SKM-1 treated with dmso at 0.1 percent for 144 hours (cell line): ENCODE measurements at regions not wholly inside any gene's neighbourhood (a gene's known extent, or its start where the extent isn't known, plus 50 kb on each side); places are given as distances from the start of the nearest gene placed in this dataset.

Experiments used
- DNase-seq: peaks from one replicate; lab custom pipeline; 2025; ENCODE audit not compliant: unreplicated experiment; lab: John Stamatoyannopoulos, UW

GRCh38 chr1:79694241-79694640 lies 687.7 kb upstream of the ADGRL4 start:
- DNase-seq: no peak

- no peak for DNase-seq
These were observed 687.0 kb upstream of the ADGRL4 start for GRCh38 chr1:79693441-79694114.

- DNase-seq: no peak
These were observed 686.0 kb upstream of the ADGRL4 start for GRCh38 chr1:79692519-79692918.

DNA sequence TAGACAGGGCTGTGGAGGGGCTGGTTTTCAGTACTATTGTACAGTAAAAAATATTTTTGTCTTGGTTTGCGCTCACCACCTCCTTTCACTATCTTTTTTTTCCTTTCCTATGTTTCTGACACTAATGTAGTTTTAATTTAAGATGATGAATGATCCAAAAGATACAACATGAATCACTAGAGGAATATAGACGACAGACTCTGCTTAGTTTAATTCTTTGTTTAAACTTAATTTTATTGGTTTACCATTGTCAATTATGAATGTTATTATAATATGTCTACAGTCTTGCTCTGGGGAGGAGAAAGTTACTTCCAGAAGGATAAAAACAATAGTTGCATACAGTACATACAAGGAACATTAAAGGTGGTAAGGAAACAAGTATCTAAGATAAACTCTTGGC lies 682.4 kb upstream of the ADGRL4 start:
- DNase-seq: no peak

DNA sequence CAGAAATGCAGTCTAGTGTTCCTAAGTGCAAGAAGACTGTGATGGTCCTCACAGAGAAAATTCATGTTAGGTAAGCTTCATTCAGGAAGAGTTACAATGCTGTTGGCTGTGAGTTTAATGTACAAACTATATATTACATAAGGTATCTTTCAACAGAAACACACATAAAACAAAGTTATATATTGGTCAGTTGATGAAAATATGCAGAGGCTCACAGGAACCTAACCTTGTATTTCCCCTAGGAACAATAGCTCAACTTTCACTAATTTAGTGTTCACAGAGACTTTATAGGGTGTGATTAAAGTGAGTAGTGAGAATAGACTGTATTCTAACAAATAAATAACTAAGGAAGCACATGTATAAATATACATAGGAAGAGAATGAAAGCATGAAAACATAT lies 676.9 kb upstream of the ADGRL4 start:
- no peak for DNase-seq

- DNase-seq: no peak
These were observed 675.9 kb upstream of the ADGRL4 start for GRCh38 chr1:79682478-79682877.

- no peak for DNase-seq
These were observed 674.9 kb upstream of the ADGRL4 start for GRCh38 chr1:79681382-79681781.

- DNase-seq: no peak
These were observed 673.4 kb upstream of the ADGRL4 start for GRCh38 chr1:79679916-79680315.

- DNase-seq: peak; percentile 10
These were observed 661.5 kb upstream of the ADGRL4 start for GRCh38 chr1:79667848-79668696.

DNA sequence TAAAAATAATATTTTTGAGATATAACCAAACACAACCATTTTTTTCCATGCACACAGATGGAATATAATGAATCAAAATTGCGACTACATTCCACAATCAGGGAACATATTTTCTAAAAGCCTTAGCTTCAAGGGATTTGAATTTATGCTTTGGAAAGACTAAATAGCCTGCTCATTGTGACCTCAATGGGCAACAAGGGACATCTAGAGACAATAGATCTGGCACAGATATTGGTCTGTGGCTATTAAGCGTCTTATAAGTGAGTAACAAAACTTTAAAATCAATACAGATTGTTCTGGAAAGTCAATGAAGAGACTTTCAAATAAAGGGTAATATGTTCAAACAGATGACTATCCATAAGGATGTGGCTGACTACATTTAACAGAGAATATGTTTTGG lies 660.6 kb upstream of the ADGRL4 start:
- no peak for DNase-seq

DNA sequence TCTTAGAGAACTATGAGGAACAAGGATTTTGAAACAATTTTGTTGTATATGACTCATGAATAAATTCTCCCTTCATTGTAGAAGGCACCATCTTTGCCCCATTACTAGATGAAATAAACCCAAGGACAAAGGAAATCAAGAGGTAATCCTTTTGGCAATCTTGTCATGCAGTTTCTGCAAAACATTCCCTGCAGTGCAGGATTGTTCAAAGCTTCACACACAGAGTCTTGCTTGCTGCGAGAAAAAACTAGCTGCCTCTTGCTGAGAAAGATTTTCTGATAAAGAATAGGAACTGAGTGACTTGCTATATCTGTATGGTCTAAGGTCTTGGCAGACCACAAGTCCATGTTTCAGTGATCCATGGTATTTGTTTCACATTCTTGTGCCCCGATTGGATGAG lies 657.4 kb upstream of the ADGRL4 start:
- no peak for DNase-seq

- DNase-seq: no peak
These were observed 656.1 kb upstream of the ADGRL4 start for GRCh38 chr1:79662596-79662995.

DNA sequence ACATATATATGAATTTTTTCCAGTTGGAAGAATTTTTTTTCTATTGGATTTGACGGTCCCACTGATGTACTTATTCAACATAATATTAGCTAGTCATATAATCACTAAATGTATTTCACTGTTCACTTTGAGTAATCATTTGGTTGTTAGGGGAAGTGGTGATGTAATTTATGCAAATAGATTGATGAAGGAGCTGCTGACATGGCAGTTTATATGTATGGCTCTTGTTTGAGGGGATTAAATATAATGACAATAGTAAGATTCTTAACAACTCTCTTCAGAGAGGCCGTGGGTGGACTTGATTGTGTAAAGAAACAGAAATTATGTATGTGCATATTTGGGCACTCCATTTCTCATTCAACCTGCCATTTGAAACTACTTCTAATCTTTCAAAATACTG lies 653.6 kb upstream of the ADGRL4 start:
- DNase-seq: no peak

DNA sequence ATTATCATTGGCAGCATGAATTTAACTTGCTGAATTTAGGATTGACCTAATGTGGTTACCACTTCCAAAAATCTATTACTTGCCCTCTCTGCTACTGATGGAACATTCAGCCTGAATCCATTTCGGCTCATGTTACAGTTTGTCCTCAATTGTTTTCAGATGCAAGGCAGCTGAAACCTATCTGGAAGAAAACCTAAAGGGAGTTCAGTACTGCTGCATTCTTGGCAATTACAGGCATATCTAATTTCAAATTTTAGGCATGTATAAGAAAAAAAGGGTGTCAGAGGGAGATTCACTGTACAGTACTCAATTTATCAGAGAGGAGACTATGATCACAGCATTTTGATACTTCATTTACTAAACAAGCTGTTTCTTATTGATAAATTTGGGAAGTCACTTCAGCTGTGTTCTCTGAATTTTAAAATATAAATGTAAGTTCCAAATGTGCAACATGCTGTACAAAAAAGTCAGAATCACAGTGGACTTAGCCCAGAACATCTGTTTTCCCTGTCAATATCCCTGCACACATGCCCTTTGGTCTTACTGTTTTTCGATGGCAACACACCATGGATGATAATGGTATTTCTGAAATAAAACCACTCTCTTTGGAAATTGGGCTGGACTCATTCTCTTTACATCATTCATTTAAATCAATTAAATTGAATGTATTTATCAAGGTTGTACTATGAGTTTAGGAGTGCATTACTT lies 651.6 kb upstream of the ADGRL4 start:
- DNase-seq: no peak

DNA sequence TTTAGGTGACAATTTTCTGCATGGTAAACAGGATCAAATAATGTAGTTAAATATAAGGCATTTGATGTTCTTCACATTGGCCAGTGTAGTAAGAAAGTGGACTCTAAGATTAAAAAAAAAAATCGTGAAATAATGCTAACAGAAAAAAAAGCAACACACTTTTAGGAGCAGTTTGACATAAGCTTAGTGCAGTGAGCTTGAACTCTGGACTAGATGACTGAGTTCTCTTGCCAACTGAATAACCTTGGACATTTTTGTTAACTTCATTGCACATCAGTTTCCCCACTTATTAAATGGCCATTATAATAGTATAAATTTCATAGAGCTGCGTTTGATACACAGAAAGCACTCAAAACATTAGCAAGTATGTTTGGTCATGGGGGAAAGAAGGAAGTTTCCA lies 649.3 kb upstream of the ADGRL4 start:
- no peak for DNase-seq

DNA sequence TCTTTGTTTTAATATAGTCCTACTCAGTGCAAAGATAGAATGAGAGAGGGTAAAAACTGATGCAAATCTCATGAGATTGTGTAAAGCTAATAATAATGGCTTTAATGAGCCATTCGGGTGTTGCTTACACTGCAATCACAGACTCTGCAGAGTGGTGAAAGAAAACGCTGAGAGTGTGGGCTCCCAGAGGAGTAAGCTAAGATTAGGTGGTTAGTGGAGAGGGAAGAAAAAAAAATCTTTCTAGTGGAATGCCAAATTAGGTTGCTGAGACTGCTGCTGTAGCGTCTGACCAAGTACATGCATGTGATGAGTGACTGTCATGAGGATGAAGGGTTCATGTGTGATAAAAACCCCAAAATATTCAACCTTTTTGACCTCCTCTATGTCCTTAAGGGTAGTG lies 645.9 kb upstream of the ADGRL4 start:
- no peak for DNase-seq

- DNase-seq: no peak
These were observed 641.6 kb upstream of the ADGRL4 start for GRCh38 chr1:79648126-79648525.

DNA sequence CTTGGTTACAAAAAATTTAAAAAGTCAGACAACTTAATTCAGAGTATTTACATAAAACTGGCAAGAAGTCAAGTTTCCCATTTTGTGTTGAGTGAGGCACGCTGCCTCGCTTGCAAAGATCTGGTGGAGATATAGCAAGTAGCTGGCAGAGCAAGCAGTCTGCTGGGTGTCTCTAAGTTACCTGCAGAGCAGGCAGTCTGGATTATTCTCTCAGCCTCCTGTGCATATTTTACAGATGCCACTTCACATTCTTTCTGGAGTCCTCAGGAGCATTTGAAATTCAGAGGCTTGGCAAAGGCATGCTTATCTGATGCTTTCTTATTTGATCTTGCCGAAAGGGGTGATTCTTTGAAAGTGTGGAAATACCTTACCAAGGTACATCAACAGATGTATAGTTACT lies 640.4 kb upstream of the ADGRL4 start:
- DNase-seq: no peak

- no peak for DNase-seq
These were observed 631.9 kb upstream of the ADGRL4 start for GRCh38 chr1:79638382-79638781.

- DNase-seq: no peak
These were observed 626.9 kb upstream of the ADGRL4 start for GRCh38 chr1:79633456-79633855.

GRCh38 chr1:79629414-79629813 lies 622.9 kb upstream of the ADGRL4 start:
- peak; percentile 57 for DNase-seq

DNA sequence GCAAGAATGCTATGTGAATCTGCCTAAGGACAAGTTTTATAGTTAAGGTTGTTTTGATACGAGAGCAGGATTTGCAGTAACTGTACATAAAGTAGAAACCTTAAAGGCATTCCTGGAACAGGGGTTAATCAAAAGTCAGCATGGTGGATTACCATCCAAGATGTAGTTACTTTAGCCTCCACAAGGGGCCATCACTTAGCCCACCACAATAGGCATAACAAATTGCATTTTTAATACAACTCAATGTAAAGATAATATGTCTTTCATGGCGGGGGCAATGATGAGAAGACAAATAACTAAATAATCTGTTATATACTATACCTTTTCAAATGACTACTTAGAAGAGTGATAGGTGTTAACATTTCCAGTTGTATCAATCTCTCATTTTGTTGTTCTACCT lies 611.2 kb upstream of the ADGRL4 start:
- no peak for DNase-seq
